Breast epithelium (tissue), 3 donors: ENCODE measurements at regions not wholly inside any gene's neighbourhood (a gene's known extent, or its start where the extent isn't known, plus 50 kb on each side); places are given as distances from the start of the nearest gene placed in this dataset.

Source experiments
- POLR2A ChIP-seq: fragments of 450-650 bp; IDR thresholded peaks from one replicate; pipeline ENCODE4 v1.6.1; 2016; ENCODE audit warnings: antibody characterized with exemption, mild to moderate bottlenecking, moderate library complexity
- TF ChIP-seq, protein P1 (sequence below), 3 donors: fragments of 450-650 bp; IDR thresholded peaks; one replicate each; pipeline ENCODE4 v1.5.1; 2016 to 2017; ENCODE audit warnings: antibody characterized with exemption in 3 of 3, mild to moderate bottlenecking in 3 of 3, moderate library complexity in 3 of 3

DNA sequence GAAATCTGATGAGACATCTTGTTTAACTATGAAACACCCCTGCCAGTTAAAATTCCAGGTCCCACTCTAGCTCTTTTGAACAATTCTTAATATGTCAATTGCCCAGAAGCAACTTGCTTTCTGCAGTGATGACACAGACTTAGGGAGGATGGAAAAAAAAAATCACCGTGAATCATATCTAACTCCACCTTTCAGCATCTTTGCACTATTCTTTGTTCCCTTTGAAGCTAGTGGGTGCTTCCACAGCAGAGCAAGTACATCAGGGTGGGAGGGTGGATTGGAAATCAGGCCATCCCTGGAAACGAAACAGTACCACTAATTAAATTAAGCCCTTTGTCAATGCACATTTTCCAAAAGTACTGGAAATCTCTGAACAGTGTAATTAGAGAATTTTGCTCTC is 324.3 kb upstream of the MEIS1 start:
- TF ChIP-seq POLR2A = no peak
- TF ChIP-seq, protein P1, sequence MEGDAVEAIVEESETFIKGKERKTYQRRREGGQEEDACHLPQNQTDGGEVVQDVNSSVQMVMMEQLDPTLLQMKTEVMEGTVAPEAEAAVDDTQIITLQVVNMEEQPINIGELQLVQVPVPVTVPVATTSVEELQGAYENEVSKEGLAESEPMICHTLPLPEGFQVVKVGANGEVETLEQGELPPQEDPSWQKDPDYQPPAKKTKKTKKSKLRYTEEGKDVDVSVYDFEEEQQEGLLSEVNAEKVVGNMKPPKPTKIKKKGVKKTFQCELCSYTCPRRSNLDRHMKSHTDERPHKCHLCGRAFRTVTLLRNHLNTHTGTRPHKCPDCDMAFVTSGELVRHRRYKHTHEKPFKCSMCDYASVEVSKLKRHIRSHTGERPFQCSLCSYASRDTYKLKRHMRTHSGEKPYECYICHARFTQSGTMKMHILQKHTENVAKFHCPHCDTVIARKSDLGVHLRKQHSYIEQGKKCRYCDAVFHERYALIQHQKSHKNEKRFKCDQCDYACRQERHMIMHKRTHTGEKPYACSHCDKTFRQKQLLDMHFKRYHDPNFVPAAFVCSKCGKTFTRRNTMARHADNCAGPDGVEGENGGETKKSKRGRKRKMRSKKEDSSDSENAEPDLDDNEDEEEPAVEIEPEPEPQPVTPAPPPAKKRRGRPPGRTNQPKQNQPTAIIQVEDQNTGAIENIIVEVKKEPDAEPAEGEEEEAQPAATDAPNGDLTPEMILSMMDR (IDR thresholded peaks at IDR 0.05) = no peak
